Pancreas (tissue), 10 donors: ENCODE measurements at regions not wholly inside any gene's neighbourhood (a gene's known extent, or its start where the extent isn't known, plus 50 kb on each side); places are given as distances from the start of the nearest gene placed in this dataset.
A peak's percentile ranks its signal among the peaks of the same experiment; 100 is the strongest.

ENCODE experiments used
- ATAC-seq, 4 donors: fragments of 200-7000 bp; cut with Tn5 transposase; one replicate each; pipeline versions ENCODE4 v1.8.0 to v1.9.1; 2020; ENCODE audit warnings: mild to moderate bottlenecking in 4 of 4, moderate library complexity in 4 of 4
- DNase-seq, 6 donors: peaks; one replicate each; pipeline ENCODE4 v3.0.0-alpha.2; 2020
- FAIRE-seq: peaks from 2 replicates; lab custom pipeline; 2012; peaks lifted over from hg19 to GRCh38; lab: Jason Lieb, UNC
- H3K27ac ChIP-seq, 4 donors: fragments of 200-600 bp; sonication (generic); 1 replicate in 3 of 4; 2 replicates in 1 of 4; pipeline versions ENCODE4 v1.5.0 to v1.8.0; 2020
- H3K27me3 ChIP-seq, 4 donors: fragments of 200-600 bp; one replicate each; pipeline ENCODE4 v1.8.0; 2021
- H3K36me3 ChIP-seq, 3 donors: fragments of 200-600 bp; sonication (generic) in 1 of 3; one replicate each; pipeline versions ENCODE4 v1.5.0 to v1.8.0; 2020 to 2021
- H3K4me1 ChIP-seq, 3 donors: fragments of 200-600 bp; one replicate each; pipeline ENCODE4 v1.8.0; 2021
- H3K4me3 ChIP-seq, 4 donors: fragments of 200-600 bp; sonication (generic) in 2 of 4; one replicate each; pipeline versions ENCODE4 v1.5.0 to v1.8.0; 2020 to 2021
- H3K9me3 ChIP-seq, 4 donors: fragments of 200-600 bp; one replicate each; pipeline ENCODE4 v1.8.0; 2021
- WGBS, 2 donors: extraction: QIAGEN DNeasy Blood & Tissue Kit; methylation state at CpG; one replicate each; pipeline ENCODE4 v1.1.7; 2013; 5-methylcytosine and 5-hydroxymethylcytosine counted together
- intact Hi-C, 3 donors: fragments of 100-400 bp; cut with DNase I; formaldehyde crosslinking; loops; one replicate each; pipeline versions ENCODE4 v1.11.1 to v1.14.2; 2022
- TF ChIP-seq, protein P1 (sequence below), 4 donors: fragments of 200-600 bp; sonication (generic) in 3 of 4; IDR thresholded peaks; one replicate each; pipeline versions ENCODE4 v1.5.0 to v1.8.0; 2021; ENCODE audit warnings: antibody characterized with exemption in 4 of 4
- donor health status: healthy with polysubstance abuse.
- donor health status: DM: no; HTN: no; CAD: no; lungs with moderate emphysema.
- donor health status: DM: no; HTN: no; CAD: no.
- donor health status: control.
- donor health status: control.
- donor health status: Bipolar disorder and iron deficiency.
- donor health status: DM: yes; HTN: yes; CAD: no.
- donor health status: DM: no; HTN: no; CAD: no.
- donor health status: DM: no; HTN: no; CAD: no.
- donor health status: DM: yes; HTN: yes; CAD: no.

DNA sequence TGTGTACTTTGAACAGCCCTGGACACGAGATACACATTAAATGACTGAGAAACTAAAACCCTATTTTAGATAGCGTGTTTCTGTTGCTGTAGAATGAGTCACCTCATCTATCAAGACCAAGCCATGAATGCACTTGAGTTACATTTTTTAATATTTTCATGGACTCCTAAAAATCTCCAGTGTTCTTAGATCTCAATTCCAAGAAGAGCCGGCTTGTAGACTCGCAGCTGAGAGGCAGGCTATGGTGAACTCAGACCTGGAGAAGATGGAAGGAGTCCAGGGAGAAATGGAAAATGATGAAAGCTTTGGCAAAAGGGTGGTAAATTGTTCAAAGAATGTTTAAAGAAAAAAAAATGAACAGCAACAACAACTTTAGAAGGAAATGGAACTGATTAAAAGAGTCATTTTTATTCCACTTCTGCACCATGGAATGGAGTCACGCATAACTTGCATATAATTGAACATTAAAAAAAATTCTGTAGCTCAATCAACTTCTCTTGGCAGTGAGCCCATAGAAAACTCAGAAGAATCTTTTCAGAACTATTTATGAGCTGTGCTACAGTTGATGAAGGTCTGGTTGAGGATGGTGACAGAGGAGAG, 129.8 kb downstream of the MXRA5 start:
- no peaks in the 10 kb centered on the region for H3K27me3 ChIP-seq
- no peaks in the 10 kb centered on the region for H3K36me3 ChIP-seq
- H3K27ac ChIP-seq: no peak overlapping the region
- DNase-seq (no peak), ATAC-seq (no peak), FAIRE-seq (no peak)
- TF ChIP-seq, protein P1, sequence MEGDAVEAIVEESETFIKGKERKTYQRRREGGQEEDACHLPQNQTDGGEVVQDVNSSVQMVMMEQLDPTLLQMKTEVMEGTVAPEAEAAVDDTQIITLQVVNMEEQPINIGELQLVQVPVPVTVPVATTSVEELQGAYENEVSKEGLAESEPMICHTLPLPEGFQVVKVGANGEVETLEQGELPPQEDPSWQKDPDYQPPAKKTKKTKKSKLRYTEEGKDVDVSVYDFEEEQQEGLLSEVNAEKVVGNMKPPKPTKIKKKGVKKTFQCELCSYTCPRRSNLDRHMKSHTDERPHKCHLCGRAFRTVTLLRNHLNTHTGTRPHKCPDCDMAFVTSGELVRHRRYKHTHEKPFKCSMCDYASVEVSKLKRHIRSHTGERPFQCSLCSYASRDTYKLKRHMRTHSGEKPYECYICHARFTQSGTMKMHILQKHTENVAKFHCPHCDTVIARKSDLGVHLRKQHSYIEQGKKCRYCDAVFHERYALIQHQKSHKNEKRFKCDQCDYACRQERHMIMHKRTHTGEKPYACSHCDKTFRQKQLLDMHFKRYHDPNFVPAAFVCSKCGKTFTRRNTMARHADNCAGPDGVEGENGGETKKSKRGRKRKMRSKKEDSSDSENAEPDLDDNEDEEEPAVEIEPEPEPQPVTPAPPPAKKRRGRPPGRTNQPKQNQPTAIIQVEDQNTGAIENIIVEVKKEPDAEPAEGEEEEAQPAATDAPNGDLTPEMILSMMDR (IDR thresholded peaks at IDR 0.05): no peak
- H3K9me3 ChIP-seq: no peaks in the 10 kb centered on the region
- H3K4me1 ChIP-seq: peaks cover 0 to 8% (median 5%) of the 10 kb centered on the region in 3 donors
- intact Hi-C loops: no loop called here
- 89 to 90% methylated on average over 5 of the region's 5 CpGs for WGBS, 2 donors
- no peak overlapping the region for H3K4me3 ChIP-seq

DNA sequence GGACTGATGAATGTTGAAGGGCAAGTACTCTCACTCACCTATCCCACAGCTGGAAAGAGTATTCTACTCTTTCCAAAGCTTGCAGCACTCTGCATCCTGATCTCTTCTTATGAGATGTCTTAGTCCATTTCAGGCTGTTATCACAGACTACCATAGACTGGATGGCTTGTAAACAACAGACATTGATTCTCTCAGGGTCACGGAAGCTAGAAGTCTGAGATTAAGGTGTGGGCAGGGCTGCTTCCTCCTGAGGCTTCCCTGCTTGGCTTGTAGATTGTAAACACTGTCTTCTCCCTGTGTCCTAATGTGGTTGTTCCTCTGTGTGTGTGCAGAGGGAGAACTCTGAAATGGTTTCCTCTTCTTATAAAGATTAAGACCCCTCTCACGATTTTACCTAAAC, 131.2 kb downstream of the MXRA5 start:
- no peak for FAIRE-seq
- Histone ChIP-seq H3K36me3 (no peaks in the 10 kb centered on the region), H3K4me1 (peaks cover 0 to 8% (median 5%) of the 10 kb centered on the region in 3 donors), H3K9me3 (no peaks in the 10 kb centered on the region), H3K27ac (no peak overlapping the region), H3K27me3 (no peaks in the 10 kb centered on the region), H3K4me3 (no peak overlapping the region)
- TF ChIP-seq, protein P1 (IDR thresholded peaks at IDR 0.05): no peak
- DNase-seq: no peak
- intact Hi-C loops: no loop called here
- no peak for ATAC-seq
- 34 to 47% methylated on average over 2 of the region's 2 CpGs for WGBS, 2 donors

DNA sequence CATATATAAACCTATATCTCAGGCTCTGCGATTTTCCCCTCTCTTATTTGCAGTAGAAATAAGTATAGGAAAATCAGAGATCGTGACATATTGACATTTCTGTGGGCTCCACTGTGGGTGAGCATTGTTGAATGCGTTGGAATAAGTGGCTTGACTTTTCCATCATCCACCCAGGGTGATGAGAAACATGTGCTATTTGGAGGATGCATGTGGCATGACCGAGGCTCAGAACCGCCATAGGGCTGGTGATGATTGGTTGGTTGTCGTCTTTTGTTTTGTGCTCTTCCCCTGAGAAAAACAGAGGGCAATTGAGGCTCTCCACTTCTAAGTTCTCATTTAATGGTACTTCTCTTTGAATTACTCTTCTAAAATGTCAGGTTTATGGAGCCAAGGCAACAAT, 140.1 kb downstream of the MXRA5 start:
- no peaks in the 10 kb centered on the region for H3K36me3 ChIP-seq
- 87 to 94% methylated on average over 6 of the region's 6 CpGs for WGBS, 2 donors
- no peaks in the 10 kb centered on the region for H3K4me1 ChIP-seq
- no peak for ATAC-seq
- no peak for DNase-seq
- H3K4me3 ChIP-seq: no peak overlapping the region
- no peaks in the 10 kb centered on the region for H3K9me3 ChIP-seq
- TF ChIP-seq, protein P1 (IDR thresholded peaks at IDR 0.05): no peak
- H3K27ac ChIP-seq: no peak overlapping the region
- no peaks in the 10 kb centered on the region for H3K27me3 ChIP-seq
- intact Hi-C loops: no loop called here
- FAIRE-seq: no peak

DNA sequence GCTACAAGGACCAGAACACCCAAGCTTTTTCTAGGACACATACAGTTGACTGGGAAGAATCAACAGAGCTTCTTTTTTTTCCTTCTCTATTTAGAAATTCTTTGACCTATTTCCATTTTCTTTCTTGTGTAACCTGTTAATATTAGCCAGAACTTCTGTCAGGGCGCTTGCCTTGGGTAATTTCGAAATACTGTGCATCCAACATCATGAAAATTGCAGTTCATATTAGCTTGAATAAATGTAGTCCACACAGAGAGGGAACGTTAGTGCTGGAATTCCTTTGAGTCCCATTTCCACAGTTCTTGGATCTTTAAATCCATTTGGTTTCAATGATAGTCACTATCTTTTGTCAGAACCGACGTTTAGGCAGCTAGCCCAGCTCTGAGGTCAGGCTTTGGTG, 141.8 kb downstream of the MXRA5 start:
- Histone ChIP-seq H3K9me3 (no peaks in the 10 kb centered on the region), H3K4me1 (no peaks in the 10 kb centered on the region), H3K27ac (no peak overlapping the region), H3K4me3 (no peak overlapping the region), H3K27me3 (no peaks in the 10 kb centered on the region), H3K36me3 (no peaks in the 10 kb centered on the region)
- intact Hi-C loops: no loop called here
- TF ChIP-seq, protein P1 (IDR thresholded peaks at IDR 0.05): no peak
- WGBS, 2 donors: 38 to 39% methylated on average over 5 of the region's 5 CpGs
- ATAC-seq: no peak
- peak; percentile 13 for FAIRE-seq
- DNase-seq: no peak

DNA sequence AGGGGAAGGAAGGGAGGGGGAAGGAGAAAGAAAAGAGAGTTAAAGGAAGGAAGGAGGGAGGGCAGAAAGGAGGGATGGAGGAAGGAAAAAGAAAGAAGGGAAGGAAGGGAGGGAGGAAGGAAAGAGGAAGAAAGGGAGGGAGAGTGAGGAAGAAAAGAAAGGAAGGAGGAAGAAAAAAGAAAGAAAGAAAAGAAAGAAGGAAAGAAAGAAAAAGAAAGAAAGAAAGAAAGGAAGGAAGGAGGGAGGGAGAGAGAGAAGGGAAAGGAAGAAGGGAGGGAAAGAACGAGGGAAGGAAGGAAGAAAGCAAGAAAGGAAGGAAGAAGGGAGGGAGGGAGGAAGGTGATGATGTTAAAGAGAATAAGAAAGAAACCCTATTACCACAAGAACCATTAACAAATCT, 150.6 kb downstream of the MXRA5 start:
- H3K4me3 ChIP-seq: no peak overlapping the region
- DNase-seq (no peak), ATAC-seq (no peak), FAIRE-seq (no peak)
- H3K36me3 ChIP-seq: no peaks in the 10 kb centered on the region
- intact Hi-C loops: no loop called here
- no peaks in the 10 kb centered on the region for H3K4me1 ChIP-seq
- no peaks in the 10 kb centered on the region for H3K9me3 ChIP-seq
- 0 to 71% methylated on average over 1 of the region's 1 CpG for WGBS, 2 donors
- H3K27ac ChIP-seq: no peak overlapping the region
- TF ChIP-seq, protein P1 (IDR thresholded peaks at IDR 0.05): no peak
- H3K27me3 ChIP-seq: no peaks in the 10 kb centered on the region
